SK-N-SH treated with all-trans-retinoic acid at 6 μM for 48 hours (cell line): ENCODE measurements at regions not wholly inside any gene's neighbourhood (a gene's known extent, or its start where the extent isn't known, plus 50 kb on each side); places are given as distances from the start of the nearest gene placed in this dataset.

ENCODE experiments used
- ATAC-seq: fragments of 200-7000 bp; cut with Tn5 transposase; 3 replicates; pipeline ENCODE4 v1.9.1; 2020; ENCODE audit warnings: mild to moderate bottlenecking, moderate library complexity
- ARNTL ChIP-seq: fragments of 450-650 bp; formaldehyde crosslinking; IDR thresholded peaks from 2 replicates; pipeline ENCODE4 v1.5.0; 2020; ENCODE audit warnings: low read depth, mild to moderate bottlenecking, moderate library complexity, borderline replicate concordance
- BACH2 ChIP-seq: fragments of 250-450 bp; sonication (Bioruptor Pico); IDR thresholded peaks from 2 replicates; pipeline ENCODE4 v1.9.0; 2021; ENCODE audit warnings: mild to moderate bottlenecking, borderline replicate concordance
- CSDC2 ChIP-seq: fragments of 250-450 bp; sonication (Bioruptor Pico); IDR thresholded peaks from 2 replicates; pipeline ENCODE4 v1.5.0; 2020; ENCODE audit warnings: mild to moderate bottlenecking, moderate library complexity
- ESRRG ChIP-seq: fragments of 250-450 bp; sonication (Bioruptor Pico); IDR thresholded peaks from 2 replicates; pipeline ENCODE4 v1.6.1; 2021; ENCODE audit warnings: mild to moderate bottlenecking
- GLIS3 ChIP-seq: fragments of 250-450 bp; sonication (Bioruptor Pico); IDR thresholded peaks from 2 replicates; pipeline ENCODE4 v1.5.0; 2020; ENCODE audit warnings: mild to moderate bottlenecking, moderate library complexity
- ISL1 ChIP-seq: fragments of 250-450 bp; sonication (Bioruptor Pico); IDR thresholded peaks from 2 replicates; pipeline ENCODE4 v2.1.2; 2022; ENCODE audit warnings: mild to moderate bottlenecking, moderate library complexity
- OSR1 ChIP-seq: fragments of 250-450 bp; sonication (Bioruptor Pico); IDR thresholded peaks from 2 replicates; pipeline ENCODE4 v1.8.0; 2022; ENCODE audit warnings: moderate library complexity, mild to moderate bottlenecking, inconsistent platforms
- PPARA ChIP-seq: fragments of 250-450 bp; sonication (Bioruptor Pico); IDR thresholded peaks from 2 replicates; pipeline ENCODE4 v1.5.0; 2020; ENCODE audit warnings: mild to moderate bottlenecking, borderline replicate concordance
- RARB ChIP-seq: fragments of 250-450 bp; sonication (Bioruptor Pico); IDR thresholded peaks from 2 replicates; pipeline ENCODE4 v1.8.0; 2021; ENCODE audit warnings: mild to moderate bottlenecking, moderate library complexity
- SNAI2 ChIP-seq: fragments of 250-450 bp; sonication (Bioruptor Pico); IDR thresholded peaks from 2 replicates; pipeline ENCODE4 v1.5.0; 2020; ENCODE audit warnings: mild to moderate bottlenecking, moderate library complexity
- TCF4 ChIP-seq: fragments of 250-450 bp; sonication (Bioruptor Pico); IDR thresholded peaks from 2 replicates; pipeline ENCODE4 v1.8.0; 2021; ENCODE audit warnings: mild to moderate bottlenecking, moderate library complexity, borderline replicate concordance
- TOX ChIP-seq: fragments of 250-450 bp; sonication (Bioruptor Pico); IDR thresholded peaks from 2 replicates; pipeline ENCODE4 v1.8.0; 2021; ENCODE audit warnings: mild to moderate bottlenecking, moderate library complexity, borderline replicate concordance
- ZC3H10 ChIP-seq: fragments of 250-450 bp; sonication (Bioruptor Pico); IDR thresholded peaks from 2 replicates; pipeline ENCODE4 v1.5.1; 2021; ENCODE audit warnings: mild to moderate bottlenecking, moderate library complexity
- ZFP3 ChIP-seq: fragments of 250-450 bp; sonication (Bioruptor Pico); IDR thresholded peaks from 2 replicates; pipeline ENCODE4 v1.5.0; 2020; ENCODE audit warnings: mild to moderate bottlenecking, moderate library complexity
- ZFP30 ChIP-seq: fragments of 450-650 bp; formaldehyde crosslinking; IDR thresholded peaks from 2 replicates; pipeline ENCODE4 v1.5.0; 2022; ENCODE audit warnings: mild to moderate bottlenecking, moderate library complexity
- ZNF565 ChIP-seq: fragments of 450-650 bp; formaldehyde crosslinking; conservative IDR thresholded peaks from 2 replicates; pipeline ENCODE4 v1.5.0; 2020; ENCODE audit warnings: low read depth, mild to moderate bottlenecking, moderate library complexity
- ZNF70 ChIP-seq: fragments of 450-650 bp; formaldehyde crosslinking; IDR thresholded peaks from 2 replicates; pipeline ENCODE4 v1.5.0; 2020; ENCODE audit warnings: mild to moderate bottlenecking, moderate library complexity
- ZNF8 ChIP-seq: fragments of 450-650 bp; formaldehyde crosslinking; IDR thresholded peaks from 2 replicates; pipeline ENCODE4 v1.5.0; 2020; ENCODE audit warnings: mild to moderate bottlenecking, moderate library complexity
- TF ChIP-seq, protein P1 (sequence below): fragments of 250-450 bp; sonication (Bioruptor Pico); IDR thresholded peaks from 2 replicates; pipeline ENCODE4 v1.8.0; 2020; ENCODE audit warnings: mild to moderate bottlenecking, moderate library complexity, borderline replicate concordance
- TF ChIP-seq, protein P2 (sequence below): fragments of 250-450 bp; sonication (Bioruptor Pico); IDR thresholded peaks from 2 replicates; pipeline ENCODE4 v1.5.1; 2020; ENCODE audit warnings: low read depth, mild to moderate bottlenecking, moderate library complexity
- TF ChIP-seq, protein P3 (sequence below): fragments of 250-450 bp; sonication (Bioruptor Pico); IDR thresholded peaks from 2 replicates; pipeline ENCODE4 v1.5.1; 2021; ENCODE audit warnings: mild to moderate bottlenecking, moderate library complexity
- TF ChIP-seq, protein P4 (sequence below): fragments of 250-450 bp; sonication (Bioruptor Pico); IDR thresholded peaks from 2 replicates; pipeline ENCODE4 v1.5.0; 2020; ENCODE audit warnings: mild to moderate bottlenecking, moderate library complexity
- TF ChIP-seq, protein P5 (sequence below): fragments of 250-450 bp; sonication (Bioruptor Pico); IDR thresholded peaks from 2 replicates; pipeline ENCODE4 v1.8.0; 2021; ENCODE audit warnings: low read depth, mild to moderate bottlenecking, moderate library complexity, borderline replicate concordance

DNA sequence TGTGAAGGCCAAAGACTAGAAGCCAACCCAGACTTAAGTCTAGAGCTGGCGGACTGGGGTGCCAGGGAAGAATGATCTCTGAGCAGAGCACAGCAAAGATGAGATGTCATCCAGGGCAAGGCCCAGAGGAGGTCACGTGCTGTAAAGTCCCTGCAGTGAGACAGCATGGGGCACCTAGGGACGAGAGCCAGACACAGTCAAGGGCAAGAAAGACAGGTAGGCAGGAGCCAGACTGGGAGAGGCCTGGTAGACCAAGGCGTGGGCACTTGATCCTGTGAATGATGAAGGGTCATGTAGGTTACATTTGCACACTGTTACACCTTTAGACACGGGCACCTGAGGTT, 379.7 kb upstream of the PROK2 start:
- ATAC-seq = no peak
- TF ChIP-seq ISL1 (CRISPR knock-in tag) (no peak), TCF4 (CRISPR knock-in tag) (no peak), ZFP3 (CRISPR knock-in tag) (no peak), SNAI2 (CRISPR knock-in tag) (no peak), ZNF70 (CRISPR knock-in tag) (no peak), ZNF8 (CRISPR knock-in tag) (no peak), ARNTL (no peak), PPARA (CRISPR knock-in tag) (no peak), TOX (CRISPR knock-in tag) (no peak), OSR1 (CRISPR knock-in tag) (no peak), ZC3H10 (no peak), GLIS3 (CRISPR knock-in tag) (no peak), RARB (CRISPR knock-in tag) (no peak), BACH2 (CRISPR knock-in tag) (no peak), ZNF565 (CRISPR knock-in tag) (no peak)
- TF ChIP-seq, protein P1, sequence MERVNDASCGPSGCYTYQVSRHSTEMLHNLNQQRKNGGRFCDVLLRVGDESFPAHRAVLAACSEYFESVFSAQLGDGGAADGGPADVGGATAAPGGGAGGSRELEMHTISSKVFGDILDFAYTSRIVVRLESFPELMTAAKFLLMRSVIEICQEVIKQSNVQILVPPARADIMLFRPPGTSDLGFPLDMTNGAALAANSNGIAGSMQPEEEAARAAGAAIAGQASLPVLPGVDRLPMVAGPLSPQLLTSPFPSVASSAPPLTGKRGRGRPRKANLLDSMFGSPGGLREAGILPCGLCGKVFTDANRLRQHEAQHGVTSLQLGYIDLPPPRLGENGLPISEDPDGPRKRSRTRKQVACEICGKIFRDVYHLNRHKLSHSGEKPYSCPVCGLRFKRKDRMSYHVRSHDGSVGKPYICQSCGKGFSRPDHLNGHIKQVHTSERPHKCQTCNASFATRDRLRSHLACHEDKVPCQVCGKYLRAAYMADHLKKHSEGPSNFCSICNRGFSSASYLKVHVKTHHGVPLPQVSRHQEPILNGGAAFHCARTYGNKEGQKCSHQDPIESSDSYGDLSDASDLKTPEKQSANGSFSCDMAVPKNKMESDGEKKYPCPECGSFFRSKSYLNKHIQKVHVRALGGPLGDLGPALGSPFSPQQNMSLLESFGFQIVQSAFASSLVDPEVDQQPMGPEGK = no peak
- TF ChIP-seq, protein P2, sequence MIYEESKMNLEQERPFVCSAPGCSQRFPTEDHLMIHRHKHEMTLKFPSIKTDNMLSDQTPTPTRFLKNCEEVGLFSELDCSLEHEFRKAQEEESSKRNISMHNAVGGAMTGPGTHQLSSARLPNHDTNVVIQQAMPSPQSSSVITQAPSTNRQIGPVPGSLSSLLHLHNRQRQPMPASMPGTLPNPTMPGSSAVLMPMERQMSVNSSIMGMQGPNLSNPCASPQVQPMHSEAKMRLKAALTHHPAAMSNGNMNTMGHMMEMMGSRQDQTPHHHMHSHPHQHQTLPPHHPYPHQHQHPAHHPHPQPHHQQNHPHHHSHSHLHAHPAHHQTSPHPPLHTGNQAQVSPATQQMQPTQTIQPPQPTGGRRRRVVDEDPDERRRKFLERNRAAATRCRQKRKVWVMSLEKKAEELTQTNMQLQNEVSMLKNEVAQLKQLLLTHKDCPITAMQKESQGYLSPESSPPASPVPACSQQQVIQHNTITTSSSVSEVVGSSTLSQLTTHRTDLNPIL (CRISPR knock-in tag) = no peak
- TF ChIP-seq, protein P3, sequence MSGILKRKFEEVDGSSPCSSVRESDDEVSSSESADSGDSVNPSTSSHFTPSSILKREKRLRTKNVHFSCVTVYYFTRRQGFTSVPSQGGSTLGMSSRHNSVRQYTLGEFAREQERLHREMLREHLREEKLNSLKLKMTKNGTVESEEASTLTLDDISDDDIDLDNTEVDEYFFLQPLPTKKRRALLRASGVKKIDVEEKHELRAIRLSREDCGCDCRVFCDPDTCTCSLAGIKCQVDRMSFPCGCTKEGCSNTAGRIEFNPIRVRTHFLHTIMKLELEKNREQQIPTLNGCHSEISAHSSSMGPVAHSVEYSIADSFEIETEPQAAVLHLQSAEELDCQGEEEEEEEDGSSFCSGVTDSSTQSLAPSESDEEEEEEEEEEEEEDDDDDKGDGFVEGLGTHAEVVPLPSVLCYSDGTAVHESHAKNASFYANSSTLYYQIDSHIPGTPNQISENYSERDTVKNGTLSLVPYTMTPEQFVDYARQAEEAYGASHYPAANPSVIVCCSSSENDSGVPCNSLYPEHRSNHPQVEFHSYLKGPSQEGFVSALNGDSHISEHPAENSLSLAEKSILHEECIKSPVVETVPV (CRISPR knock-in tag) = no peak
- TF ChIP-seq, protein P4, sequence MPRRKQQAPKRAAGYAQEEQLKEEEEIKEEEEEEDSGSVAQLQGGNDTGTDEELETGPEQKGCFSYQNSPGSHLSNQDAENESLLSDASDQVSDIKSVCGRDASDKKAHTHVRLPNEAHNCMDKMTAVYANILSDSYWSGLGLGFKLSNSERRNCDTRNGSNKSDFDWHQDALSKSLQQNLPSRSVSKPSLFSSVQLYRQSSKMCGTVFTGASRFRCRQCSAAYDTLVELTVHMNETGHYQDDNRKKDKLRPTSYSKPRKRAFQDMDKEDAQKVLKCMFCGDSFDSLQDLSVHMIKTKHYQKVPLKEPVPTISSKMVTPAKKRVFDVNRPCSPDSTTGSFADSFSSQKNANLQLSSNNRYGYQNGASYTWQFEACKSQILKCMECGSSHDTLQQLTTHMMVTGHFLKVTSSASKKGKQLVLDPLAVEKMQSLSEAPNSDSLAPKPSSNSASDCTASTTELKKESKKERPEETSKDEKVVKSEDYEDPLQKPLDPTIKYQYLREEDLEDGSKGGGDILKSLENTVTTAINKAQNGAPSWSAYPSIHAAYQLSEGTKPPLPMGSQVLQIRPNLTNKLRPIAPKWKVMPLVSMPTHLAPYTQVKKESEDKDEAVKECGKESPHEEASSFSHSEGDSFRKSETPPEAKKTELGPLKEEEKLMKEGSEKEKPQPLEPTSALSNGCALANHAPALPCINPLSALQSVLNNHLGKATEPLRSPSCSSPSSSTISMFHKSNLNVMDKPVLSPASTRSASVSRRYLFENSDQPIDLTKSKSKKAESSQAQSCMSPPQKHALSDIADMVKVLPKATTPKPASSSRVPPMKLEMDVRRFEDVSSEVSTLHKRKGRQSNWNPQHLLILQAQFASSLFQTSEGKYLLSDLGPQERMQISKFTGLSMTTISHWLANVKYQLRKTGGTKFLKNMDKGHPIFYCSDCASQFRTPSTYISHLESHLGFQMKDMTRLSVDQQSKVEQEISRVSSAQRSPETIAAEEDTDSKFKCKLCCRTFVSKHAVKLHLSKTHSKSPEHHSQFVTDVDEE (CRISPR knock-in tag) = no peak
- TF ChIP-seq, all 23 proteins: peak for 0

DNA sequence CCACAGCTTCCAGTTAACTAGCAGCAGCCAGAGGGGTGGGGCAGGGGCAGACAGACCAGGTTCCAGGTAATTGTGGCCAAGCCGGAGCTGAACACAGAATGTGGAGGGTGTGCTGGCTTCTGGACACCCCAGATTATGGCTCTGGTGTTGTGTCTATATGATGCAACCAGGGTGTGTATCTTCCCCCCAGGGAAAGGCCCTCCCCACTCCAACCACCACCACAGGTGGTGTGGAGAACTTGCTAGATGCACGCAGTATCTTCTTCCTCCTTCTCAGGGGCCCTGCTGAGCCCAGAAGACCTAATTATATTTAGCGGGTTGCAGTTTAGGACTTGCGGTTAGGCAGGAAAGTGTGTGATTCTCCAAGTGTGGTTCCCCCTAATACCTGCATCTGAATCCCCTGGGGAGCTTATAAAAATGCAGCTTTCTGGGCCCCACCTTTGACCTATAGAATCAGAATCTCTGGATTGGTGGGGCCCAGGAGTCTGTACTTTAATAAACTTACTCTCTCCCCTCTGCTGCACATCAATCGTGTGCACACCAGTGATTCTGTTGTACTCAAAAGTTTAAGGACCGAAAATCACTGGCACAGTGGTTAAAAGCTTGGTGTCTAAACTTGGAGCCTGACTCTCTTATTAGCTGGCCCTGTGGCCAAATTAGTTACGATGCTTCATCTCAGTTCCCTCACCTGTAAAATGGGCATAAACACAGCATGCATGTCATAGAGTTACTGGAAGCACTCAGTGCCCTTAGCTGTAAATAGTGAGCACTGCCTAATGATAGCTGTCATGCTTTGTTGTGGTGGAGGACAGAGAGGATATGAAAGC, 379.1 kb upstream of the PROK2 start:
- no peak for ATAC-seq
- TF ChIP-seq BACH2 (CRISPR knock-in tag) (no peak), ZNF565 (CRISPR knock-in tag) (no peak), ZC3H10 (no peak), GLIS3 (CRISPR knock-in tag) (no peak), ZNF8 (CRISPR knock-in tag) (no peak), ESRRG (CRISPR knock-in tag) (no peak), PPARA (CRISPR knock-in tag) (no peak), CSDC2 (no peak), ZNF70 (CRISPR knock-in tag) (no peak), ISL1 (CRISPR knock-in tag) (no peak), TCF4 (CRISPR knock-in tag) (no peak), OSR1 (CRISPR knock-in tag) (no peak), ZFP30 (no peak), ZFP3 (CRISPR knock-in tag) (no peak)
- TF ChIP-seq, protein P4 (CRISPR knock-in tag) = no peak
- TF ChIP-seq, protein P2 (CRISPR knock-in tag) = no peak
- TF ChIP-seq, protein P5, sequence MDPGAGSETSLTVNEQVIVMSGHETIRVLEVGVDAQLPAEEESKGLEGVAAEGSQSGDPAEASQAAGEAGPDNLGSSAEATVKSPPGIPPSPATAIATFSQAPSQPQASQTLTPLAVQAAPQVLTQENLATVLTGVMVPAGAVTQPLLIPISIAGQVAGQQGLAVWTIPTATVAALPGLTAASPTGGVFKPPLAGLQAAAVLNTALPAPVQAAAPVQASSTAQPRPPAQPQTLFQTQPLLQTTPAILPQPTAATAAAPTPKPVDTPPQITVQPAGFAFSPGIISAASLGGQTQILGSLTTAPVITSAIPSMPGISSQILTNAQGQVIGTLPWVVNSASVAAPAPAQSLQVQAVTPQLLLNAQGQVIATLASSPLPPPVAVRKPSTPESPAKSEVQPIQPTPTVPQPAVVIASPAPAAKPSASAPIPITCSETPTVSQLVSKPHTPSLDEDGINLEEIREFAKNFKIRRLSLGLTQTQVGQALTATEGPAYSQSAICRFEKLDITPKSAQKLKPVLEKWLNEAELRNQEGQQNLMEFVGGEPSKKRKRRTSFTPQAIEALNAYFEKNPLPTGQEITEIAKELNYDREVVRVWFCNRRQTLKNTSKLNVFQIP = no peak
